NCI-H1417 treated with DMSO at 0.1 percent for 48 hours (cell line): ENCODE measurements at regions not wholly inside any gene's neighbourhood (a gene's known extent, or its start where the extent isn't known, plus 50 kb on each side); places are given as distances from the start of the nearest gene placed in this dataset.
"Not testable (repeated sequence)": the region's sequence is repeated elsewhere in the genome, so short reads cannot be mapped to it uniquely, and the experiment has no call there.

ENCODE experiments used
- DNase-seq: peaks from one replicate; lab custom pipeline; 2025; lab: John Stamatoyannopoulos, UW

DNA sequence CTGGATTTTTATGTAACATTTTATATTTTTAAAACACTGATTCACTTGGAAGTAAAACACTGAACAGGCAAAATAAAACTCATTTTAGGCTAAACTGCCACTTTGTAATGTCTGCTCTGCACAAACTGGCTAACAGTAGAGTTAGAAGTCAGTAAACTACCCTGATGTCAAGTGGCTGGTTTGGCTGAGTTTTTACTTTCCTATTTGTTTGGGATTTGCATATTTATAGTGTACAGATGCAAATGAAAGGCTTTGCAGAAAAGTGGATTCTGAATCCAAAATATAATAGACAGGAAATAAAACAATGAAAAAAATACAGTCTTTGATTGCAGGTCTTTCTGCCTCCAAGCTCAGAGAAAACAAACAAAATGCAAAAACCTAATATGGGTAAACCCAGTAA lies 213.1 kb downstream of the CDH26 start:
- no peak for DNase-seq

GRCh38 chr20:60171738-60172137 lies 213.5 kb downstream of the CDH26 start:
- DNase-seq: no peak

DNA sequence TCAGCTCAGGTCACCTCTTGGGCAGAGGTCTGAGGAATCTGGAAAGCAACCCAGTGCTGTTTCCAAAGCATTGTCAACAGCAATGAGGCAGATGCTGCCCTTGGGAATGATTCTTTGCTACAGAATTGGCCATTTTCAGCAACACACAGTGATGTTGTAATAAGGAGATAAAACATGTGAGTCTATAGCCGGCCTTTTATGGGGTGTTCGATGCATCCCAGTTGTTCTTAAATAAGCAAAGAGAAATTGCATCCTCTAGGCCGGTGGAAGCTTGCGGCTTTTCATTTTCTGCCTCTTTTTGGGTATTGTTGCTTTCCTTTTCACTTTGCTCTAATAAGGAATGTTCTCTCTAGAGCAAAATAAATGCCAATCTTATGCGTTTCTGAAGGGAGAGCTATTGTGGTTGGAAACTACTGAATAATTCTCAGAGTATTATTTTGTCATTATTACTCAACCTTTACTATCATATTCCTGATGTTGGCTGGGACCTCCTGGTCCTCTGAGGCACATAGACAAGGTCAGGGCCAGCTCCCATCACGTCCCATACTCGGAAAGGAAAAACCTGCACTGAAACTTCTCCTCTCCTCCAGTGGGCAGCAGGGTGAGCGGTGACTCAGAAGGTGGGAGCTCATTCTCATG lies 214.2 kb downstream of the CDH26 start:
- no peak for DNase-seq

DNA sequence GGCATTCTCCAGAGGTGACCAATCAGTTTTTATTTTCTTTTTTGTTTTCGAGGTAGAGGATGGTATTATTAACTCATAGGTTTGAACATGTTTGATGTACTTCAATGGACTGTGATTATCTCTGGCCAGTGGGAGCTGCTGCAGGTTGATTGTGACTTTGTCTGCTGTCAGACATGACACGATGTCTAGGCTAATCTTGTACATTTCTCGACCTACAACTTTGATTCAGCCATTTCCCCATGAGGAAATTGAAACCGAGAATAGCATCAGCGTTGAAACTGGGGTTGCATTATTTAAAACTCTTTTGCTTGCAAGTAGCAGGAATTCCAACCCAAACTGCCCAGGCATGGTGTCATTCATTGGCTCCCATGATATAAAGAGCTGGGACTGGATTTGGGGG lies 218.9 kb downstream of the CDH26 start:
- DNase-seq: no peak

DNA sequence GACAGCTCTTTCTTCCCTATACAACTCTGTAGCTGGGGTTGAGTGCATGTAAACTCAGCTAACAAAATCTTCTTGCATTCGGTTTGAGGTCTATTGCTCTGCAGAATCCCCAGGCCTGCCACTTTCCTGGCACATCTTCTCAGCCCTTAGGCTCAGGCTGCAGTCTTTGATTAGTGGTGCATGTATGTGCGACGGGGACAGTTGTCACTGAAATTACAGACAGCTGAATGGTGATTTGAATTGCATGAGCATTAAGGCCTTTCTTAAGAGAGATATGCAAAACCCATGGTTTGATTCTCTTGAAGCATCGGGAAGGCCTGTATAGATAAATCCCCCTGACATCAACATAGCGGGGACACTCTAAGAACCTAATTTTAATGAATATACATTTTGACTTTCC lies 222.8 kb downstream of the CDH26 start:
- DNase-seq: no peak

- DNase-seq: no peak
Observed at GRCh38 chr20:60186412-60186811, 228.2 kb downstream of the CDH26 start.

DNA sequence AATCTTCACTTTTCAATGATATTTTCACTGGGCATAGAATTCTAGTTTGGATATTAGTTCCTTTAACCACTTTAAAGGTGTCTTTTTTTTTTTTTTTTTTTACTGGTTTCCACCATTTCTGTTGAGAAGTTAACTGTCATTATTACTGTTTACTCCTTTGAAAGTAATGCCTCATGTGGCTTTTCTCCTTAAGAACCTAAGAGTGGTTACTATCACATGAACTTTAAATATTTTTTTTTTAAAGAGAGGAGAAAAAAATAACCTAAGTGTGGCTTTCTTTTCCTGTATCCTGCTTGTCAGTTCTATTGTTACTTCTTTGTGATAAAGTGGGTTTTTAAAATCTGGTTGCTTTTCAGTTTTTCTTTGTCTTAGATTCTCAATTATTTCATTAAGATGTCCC lies 229.5 kb downstream of the CDH26 start:
- no peak for DNase-seq

DNA sequence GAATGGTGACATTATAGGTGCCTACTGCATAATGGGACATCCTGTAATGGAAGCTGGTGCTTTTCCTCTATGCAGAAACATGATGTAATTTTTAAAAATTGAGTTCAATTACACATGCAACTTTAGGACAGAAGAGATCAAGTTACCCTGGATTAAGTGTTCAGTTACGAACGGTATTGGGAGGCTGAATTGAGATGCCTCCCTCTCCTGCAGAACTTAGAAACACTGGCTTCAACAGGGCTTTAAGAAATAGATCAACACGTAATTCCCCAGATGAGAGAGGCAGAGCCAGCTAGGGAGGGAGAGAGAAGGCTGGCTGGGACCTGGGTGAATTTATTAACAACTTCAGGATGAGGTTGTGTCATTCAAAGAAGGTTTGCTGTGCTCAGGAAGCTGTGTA lies 232.8 kb downstream of the CDH26 start:
- DNase-seq: no peak

- no peak for DNase-seq
Observed at GRCh38 chr20:60192326-60192725, 234.1 kb downstream of the CDH26 start.

DNA sequence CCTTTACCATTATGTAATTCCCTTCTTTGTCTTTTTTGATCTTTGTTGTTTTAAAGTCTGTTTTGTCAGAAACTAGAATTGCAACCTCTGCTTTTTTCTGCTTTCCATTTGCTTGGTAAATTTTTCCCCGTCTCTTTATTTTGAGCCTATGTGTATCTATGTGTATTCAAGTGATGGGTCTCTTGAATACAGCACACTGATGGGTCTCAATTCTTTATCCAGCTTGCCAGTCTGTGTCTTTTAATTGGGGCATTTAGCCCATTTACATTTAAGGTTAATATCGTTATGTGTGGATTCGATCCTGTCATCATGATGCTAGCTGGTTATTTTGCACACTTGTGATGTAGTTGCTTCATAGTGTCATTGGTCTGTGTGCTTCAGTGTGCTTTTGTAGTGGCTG lies 240.9 kb downstream of the CDH26 start:
- not testable (repeated sequence) for DNase-seq

DNA sequence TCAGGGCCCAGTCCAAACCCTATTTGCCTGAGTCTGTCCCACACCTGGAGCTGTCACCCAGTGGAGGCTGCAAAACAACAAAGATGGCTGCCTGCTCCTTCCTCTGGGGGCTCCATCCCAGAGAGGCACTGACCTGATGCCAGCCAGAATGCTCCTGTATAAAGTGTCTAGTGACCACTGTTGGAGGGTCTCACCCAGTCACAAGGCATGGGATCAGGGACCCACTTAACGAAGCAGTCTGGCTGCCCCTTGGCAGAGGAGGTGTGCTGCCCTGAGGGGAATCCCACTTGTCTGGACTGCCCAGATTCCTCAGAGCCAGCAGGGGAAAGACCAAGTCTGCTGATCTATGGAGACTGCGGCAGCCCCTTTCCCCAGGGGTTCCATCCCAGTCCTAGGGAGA lies 241.6 kb downstream of the CDH26 start:
- no peak for DNase-seq

- no peak for DNase-seq
Observed at GRCh38 chr20:60200305-60200918, 242.2 kb downstream of the CDH26 start.

DNA sequence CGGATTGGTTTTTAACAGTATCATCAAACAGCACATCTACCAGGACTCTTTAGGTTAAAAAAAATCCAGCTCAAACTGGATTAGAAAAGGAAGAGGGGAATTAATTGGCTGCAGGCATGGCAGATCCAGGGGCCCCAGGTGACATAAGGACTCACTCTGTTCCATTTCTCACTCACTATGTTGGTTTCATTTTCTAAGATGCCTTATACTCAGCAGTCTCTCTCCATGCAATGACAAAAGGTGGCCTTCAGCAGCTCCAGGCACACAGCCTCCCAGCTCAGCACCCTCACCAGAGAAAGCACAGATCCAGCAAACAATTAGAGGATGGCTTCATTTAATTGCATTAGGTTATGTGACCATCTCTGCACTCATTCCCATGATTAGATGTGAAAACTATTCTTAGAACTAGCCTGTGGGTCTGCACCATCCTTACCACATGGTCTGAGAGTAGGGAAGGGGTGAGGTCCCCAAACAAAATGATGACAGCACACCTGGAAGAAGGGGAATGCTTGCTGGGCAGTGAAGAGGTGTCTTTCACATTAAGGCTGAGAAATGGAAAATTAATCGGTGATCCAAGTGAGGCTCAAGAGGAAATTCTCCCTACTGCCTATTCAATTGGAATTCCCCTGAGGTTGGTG lies 243.1 kb downstream of the CDH26 start:
- no peak for DNase-seq

- DNase-seq: no peak
Observed at GRCh38 chr20:60202046-60202445, 243.8 kb downstream of the CDH26 start.

DNA sequence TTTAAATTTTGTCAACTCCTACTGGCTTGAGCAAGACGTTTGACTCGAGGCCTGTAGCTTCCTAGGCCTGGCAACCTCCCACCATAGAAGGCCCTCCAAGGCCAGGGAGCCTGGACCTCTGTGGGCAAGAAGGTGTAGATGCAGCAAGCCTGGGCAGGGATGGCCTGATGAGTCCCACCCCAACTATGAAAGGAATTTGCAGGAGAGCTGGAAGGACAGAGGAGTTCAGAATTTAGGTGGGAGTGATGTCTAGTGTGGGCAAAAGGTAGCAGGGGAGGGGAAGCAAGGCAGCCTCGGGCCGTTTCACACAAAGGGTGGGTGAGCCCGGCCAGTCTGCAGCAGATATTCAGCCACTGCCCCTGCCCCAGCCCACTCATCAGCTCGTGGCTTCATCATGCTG lies 245.2 kb downstream of the CDH26 start:
- DNase-seq: no peak

DNA sequence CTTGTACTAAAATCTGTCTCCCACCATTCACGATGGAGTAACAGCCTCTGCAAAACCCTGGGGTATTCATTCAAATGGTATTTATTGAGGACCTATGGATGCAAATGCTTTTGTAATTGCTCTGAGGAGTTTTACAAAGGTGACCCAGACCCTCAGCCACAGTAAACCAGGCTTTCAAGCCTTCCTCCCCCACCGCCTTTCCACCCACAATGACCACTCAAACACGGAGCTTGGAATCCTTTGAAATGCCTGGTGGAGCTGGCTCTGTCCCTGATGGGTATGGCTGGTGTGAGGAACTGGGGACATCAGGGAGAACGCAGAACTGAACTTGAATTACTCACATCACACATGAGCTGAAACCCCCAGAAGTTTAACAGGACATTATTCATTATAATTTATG lies 246.4 kb downstream of the CDH26 start:
- no peak for DNase-seq

GRCh38 chr20:60206259-60206658 lies 248.0 kb downstream of the CDH26 start:
- DNase-seq: no peak

GRCh38 chr20:60209048-60209447 lies 250.8 kb downstream of the CDH26 start:
- DNase-seq: no peak

- no peak for DNase-seq
Observed at GRCh38 chr20:60210779-60211617, 252.8 kb downstream of the CDH26 start.

DNA sequence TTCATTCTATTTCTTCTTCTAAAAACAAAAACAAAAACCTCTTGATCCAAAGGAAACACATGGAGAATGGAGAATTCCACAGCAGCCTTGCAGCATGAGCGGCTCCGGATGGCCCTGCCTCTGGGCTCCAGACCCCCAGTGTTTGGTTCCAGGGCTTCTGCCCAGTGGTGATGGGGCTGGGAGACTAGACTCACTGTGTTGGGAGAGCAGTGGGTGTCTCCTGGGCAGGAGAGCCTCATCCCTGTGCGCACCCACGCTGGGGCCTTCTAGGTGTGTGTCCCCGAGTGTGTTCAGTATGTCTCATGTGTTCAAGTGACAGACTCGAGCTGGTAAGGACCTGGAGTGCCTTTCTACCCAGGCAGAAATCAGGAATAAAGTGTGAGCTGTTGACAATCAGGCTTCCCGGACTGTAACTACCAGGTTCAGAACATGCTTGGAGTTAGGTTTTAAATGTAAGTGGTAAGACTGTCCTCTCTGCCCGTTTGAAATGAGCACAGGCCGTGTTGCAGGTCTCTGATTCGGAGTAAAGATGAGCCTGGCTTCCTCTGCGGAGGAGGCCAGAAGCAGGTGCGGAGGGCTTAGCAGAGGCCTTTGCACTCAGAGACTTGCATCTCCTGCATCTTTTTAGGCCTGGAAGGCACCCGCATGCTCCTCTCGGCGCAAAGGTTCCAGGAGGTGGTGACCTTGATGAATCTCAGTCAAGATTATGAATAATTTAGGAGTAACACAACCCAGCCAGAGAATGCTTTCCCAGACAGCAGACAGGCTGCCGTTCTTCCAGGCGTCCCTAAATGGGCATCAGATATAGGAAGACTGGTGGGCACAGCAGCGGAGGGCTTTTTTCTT lies 253.6 kb downstream of the CDH26 start:
- DNase-seq: no peak

GRCh38 chr20:60212695-60213094 lies 254.5 kb downstream of the CDH26 start:
- no peak for DNase-seq
